ENCODE measurements at regions not wholly inside any gene's neighbourhood (a gene's known extent, or its start where the extent isn't known, plus 50 kb on each side); places are given as distances from the start of the nearest gene placed in this dataset.

DNA sequence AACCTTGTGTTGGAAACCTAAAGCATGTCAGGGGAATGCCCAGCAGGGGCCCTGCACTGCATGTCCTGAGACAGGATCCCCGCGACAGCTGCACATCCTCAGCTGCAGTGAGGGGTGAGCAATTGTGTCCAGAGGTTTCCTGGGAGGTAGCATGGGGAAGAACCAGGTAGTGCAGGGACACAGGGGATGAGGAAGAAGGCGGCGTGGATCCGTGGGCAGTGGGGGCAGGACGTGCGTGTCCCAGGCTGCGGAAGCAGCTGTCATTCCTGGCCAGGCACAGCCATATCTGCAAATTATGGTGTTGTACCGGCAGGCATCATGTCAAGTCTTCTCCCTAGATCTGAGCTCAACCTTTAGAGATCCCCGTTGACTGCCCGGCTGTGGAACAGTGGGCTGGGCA is 238.2 kb upstream of the MYT1L start:
- DNase-seq (ENCODE audit: extremely low read depth, low read depth, low spot score), result no peak

DNA sequence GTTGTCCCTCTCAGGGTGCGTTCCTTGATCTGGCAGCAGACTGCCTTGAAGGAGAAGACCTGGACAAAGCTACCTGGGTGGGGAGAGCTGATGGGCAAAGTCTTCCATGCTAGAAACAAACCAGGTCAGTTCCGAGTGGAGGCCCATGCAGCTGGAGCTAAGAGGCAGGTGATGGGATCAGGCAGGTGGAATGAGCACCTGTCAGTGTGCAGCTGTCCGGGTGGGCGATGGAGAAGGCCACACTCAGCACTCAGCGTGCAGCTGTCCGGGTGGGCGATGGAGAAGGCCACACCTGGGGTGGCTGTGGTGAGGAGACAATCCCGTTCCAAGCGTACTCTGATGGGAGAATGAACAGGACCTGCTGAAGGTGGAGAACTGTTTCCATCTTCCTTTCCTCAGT is 237.3 kb upstream of the MYT1L start:
- DNase-seq (ENCODE audit: extremely low read depth, low read depth, low spot score), result no peak

DNA sequence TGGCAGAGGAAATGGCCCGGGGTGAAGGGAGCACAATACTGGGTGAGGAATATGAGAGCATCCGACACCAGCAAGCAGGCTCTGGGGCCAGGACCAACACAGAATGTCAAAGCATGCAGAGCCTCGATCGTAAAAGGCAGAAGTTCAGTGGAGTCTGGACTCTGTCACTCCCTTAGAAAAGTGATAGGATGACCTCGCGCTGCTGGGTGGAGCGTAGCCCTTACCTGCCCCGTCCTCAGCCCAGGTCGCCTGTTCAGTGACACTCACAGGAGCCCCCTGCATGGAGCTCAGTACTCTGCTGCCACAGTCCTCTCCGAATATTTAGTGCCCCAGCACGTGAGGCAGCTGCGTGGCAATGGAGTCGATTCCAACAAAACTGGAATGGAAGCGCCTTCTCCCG is 236.7 kb upstream of the MYT1L start:
- no peak for DNase-seq (ENCODE audit: extremely low read depth, low read depth, low spot score)

DNA sequence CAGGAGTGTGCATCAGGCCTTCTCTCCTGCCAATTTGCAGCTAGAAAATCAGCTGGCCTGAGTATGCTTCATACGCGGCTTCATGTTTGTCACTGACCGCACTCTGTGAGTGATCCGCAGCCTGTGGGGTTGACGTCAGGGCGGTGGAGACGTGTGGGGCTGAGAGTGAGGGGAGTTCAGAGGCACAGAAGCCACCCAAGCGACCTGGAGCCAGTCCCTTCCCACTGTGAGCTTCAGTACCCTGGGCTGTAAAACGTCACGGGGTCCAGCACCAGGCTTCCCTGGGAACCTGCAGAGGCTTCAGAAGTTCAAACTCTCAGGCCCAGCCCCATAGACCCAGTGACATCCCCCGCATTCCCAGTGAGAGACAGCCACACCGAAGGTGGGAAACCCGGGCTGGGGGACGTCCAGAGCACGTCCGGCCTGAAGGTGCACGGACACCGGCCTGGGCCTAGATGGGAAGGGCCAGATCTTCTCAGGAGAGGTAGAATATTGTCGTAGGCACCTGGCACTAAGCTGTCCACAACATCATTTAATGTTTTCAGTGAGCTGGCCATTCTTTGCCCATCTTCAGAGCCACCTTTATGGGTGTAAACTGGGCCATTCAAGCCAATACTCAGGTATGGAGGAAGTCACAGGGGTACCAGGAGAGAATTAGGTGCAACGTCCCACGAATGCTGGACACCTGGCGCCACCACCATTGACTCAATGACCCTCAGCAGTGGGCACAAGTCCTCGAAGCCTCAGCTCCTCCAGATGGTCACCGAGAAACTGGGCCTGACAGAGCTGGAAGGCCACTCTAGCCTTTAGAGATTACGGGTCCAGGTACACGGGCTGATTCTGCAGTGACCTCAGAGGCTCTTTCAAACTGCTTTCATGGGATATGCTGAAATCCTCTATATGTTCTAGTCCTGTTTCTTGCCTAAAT is 235.6 kb upstream of the MYT1L start:
- DNase-seq (ENCODE audit: extremely low read depth, low read depth, low spot score), result no peak

DNA sequence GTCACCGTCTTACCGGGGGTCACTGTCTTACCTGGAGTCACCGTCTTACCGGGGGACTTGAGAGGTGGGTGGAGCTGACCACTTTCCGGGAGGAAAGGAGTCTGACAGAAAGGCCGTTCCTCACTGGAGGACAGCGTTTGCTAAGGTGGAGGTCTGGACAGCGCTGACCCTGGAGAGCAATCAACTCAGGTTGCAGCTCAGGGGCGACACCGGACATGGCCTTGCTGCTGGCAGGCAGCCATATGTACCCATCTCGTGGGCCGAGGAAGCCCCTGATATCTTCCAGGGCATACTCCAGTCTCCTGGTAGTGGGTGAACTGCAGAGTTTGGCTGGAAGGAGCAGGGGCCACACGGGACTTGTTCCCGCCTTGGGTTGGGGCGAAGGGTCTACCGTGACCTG is 234.6 kb upstream of the MYT1L start:
- DNase-seq (ENCODE audit: extremely low read depth, low read depth, low spot score), result no peak

DNA sequence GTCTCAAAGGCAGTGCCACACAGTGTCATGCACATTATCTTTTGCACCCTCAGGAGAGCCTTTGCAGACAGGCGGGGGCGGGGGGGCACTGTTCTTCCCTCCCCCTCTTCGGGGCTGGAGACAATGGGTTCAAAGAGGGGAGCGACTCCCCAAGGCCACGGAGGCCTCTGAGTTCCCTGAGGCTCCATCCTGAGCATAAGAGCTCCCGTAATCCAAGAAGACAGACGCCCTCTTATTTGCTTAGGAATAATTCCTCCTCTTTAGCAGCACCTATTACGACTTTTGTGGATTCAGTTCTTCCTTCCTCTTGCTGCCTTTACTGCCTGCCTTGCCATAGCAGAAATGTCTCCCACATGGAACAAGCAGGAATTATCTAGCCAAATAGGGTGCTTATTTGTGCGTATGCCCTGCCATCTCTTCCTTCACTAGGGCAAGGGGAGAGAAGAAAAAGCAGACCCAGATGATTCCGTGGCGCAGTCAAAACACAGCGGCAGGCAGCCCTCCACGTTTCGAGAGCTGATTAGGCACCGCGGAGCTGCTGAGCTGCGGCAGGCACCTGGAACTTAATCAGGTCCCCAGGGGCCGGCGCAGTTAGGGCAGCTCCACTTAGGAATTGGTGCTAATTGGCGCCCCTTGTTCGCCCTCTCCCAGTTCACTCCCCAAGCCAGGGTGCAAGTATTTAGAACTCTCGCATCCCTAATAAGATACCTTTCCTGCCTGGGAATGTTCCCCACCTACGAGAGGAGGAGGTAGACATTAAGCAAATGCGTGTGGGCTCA is 233.4 kb upstream of the MYT1L start:
- DNase-seq (ENCODE audit: extremely low read depth, low read depth, low spot score), result no peak

DNA sequence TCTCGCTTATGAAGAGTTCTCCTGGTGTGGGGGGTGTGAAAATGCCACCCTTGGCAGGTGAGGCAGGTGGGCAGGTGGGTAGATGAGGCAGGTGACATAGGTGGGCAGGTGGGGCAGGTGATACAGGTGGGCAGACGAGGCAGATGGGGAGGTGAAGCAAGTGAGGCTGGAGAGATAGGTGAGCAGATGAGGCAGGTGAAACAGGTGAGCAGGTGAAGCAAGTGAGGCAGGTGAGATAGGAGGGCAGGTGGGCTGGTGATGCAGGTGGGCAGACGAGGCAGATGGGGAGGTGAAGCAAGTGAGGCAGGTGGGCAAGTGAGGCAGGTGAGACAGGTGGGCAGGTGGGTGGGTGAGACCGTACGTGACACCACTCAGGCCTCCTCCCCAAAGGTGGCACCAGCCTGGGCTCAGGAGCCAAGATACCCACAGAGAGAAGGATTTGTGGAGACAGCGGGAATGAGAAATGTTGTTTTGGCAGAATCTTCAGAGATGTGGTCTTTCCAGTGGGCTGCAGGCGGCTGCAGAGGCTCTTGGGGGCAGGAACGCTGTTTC is 232.3 kb upstream of the MYT1L start:
- no peak for DNase-seq (ENCODE audit: extremely low read depth, low read depth, low spot score)

DNA sequence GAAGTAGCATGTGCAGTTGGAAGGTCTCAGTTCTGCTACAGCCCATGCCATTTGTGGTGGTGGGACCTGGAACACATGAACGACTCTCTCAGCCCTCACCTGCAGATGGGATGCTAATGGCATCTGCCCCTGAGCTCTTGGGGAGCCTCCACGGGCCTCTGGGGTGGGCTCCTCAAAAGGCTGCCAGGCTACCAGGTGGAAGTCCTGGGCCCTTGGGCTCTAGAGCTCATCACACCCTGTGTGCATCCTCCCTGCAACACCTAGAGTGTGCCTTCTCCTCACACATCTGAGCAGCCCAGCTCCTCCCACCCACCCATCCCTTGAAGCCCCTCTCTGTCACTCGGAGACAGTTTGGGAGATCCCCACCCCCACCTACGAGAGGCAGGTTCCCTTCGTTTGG is 231.8 kb upstream of the MYT1L start:
- DNase-seq (ENCODE audit: extremely low read depth, low read depth, low spot score), result no peak

DNA sequence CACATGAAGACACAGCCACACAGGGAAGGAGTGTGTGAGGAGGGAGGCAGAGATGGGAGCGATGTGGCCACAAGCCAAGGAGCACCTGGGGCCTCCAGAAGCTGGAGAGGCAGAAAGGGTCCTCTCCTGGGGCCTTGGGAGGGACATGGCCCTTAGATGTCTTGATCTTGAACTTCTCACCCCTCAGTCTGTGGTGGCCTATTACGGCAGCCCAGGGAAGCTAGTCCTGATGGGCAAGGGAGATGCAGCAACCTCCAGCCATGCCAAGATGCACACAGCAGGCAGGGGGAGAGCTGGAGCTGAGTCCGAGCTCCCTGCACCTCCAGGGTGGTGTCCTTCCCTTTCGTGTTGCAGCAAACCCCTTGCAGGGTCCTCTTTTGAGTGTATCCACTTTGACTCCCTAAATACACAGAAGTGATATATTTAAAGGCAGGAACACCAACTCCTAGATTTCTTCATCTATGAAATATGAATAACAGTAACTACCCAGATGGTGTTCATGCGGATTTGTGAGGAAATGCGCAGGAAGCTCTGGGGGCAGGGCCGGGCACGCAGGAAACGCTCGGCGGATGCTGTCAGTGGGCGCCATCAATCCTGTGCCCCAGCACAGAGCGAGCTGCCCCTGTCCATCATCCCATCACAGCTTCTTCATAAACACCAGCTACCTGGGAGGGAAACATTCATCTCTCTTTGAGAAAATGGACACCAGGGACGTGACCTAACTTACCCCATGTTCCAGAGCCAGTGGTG is 230.4 kb upstream of the MYT1L start:
- no peak for DNase-seq (ENCODE audit: extremely low read depth, low read depth, low spot score)

DNA sequence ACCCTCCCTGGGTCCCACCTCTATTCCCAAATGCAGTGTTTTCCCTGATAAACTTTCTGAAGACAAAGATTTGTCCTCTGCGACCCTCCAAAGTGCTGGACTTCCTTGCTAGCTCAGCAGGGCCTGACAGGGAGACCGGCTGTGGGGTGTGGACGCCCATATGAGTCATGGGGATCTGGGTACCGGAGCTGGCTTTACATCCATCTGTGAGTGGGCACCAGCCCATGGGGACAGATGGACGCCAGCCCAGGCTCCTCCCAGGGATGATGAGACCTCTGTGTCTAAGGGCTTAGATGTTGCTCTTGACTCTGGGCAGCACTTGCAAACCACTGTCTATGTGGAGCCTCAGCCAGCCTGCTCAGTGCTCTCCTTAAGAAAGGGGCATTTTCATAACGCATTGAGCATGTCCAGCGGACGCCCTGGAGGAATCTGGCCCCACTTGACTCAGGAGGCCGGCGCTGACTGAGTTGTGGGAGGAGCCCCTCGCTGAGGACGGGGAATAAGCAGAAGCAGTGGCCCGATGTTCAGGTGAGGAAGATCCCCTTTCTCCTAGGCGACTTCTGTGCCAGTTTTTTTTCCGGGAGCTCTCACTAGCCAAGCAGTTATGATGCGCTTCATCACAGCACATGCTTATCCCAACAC is 229.4 kb upstream of the MYT1L start:
- DNase-seq (ENCODE audit: extremely low read depth, low read depth, low spot score), result no peak

DNA sequence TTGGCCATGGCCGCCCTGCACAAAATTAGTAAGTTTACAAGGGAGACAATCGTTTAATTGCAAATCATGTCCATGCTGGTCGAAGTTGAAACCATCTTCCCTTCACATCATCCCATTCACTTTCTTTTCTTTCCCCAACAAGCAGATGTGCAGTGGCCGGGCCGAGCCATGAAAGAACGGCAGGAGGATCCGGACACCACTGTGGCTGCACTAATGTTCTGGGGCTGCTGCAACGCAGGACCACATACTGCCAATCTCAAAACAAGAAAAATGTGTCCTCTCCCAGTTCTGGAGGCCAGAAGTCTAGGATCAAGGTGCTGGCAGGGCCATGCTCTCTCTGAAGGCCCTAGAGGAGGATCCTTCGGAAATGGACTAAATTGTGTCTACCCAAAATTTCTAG is 227.4 kb upstream of the MYT1L start:
- no peak for DNase-seq (ENCODE audit: extremely low read depth, low read depth, low spot score)

DNA sequence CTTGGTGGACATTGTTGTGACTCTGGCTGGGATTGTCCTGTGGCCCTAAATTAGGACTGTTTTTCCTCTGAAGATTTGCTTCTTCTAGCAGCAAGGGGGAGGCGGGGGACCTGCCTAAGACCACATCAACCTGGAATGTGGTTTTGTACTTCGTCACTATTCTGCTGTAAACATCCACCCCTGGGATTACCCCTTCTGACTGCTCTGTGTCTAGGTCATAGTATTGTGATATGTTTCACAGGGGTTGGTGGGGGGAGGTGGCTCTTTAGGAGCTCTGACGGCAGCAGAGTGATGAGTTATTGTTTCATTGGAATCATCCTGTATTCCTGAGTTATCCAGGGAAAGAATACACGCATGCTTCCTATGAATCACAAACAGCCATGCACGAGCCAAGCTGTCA is 226.4 kb upstream of the MYT1L start:
- no peak for DNase-seq (ENCODE audit: extremely low read depth, low read depth, low spot score)

DNA sequence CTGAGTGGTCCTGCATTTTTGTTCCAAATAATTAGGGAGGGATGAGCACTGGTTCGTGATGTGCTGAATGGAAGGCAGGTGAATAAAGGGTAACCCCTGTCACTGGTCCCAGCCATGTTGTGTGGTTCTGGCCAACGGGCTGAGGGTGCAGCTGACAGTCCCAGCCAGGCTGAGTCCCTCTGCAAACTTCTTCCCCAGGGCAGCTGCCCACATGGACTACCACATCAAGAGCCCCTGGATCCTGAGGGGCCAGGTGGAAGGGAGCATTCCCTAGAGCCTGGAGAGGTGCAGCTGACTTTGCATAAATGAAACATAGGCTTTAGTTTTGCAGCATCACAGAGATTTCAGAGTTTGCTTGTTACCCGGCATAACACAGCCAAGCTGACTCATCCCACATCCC is 219.8 kb upstream of the MYT1L start:
- no peak for DNase-seq (ENCODE audit: extremely low read depth, low read depth, low spot score)

DNA sequence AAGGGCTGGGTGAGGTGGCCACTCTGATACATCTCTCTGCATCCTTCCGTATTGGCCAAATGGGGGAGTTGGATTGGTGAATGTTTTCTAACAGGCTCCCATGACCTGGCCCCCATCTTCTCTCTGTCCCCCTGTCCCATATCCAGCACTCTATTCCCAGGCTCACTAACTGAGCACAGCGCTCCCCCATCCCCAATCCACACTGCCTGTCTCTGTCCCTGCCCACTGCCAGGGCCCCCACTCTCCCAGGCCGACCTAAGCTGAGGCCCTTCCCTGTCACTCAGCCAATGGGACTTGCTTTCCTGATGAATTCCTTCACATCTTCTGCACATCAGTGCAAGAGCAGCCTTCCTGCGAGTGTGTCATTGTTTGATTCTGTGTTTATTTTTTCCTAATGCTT is 216.8 kb upstream of the MYT1L start:
- DNase-seq (ENCODE audit: extremely low read depth, low read depth, low spot score), result no peak

DNA sequence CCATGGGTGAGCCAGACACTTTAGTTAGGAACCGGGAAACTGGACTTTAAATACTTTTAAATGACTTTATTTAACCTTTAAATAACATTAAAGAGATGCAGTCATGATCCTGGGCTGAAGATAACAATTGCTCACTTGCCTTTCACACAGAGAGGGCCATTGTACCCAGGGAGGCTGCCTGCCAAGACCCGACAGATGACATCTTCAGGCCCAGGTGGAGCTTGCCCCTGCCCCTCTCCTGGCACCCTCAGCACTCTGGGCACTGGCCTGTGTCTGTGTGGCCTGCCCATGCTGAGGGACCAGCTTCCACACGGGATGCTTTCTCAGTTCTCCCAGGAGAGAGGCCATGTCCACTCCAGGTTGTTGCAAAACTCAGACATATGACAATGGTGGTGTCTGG is 216.4 kb upstream of the MYT1L start:
- DNase-seq (ENCODE audit: extremely low read depth, low read depth, low spot score), result no peak

DNA sequence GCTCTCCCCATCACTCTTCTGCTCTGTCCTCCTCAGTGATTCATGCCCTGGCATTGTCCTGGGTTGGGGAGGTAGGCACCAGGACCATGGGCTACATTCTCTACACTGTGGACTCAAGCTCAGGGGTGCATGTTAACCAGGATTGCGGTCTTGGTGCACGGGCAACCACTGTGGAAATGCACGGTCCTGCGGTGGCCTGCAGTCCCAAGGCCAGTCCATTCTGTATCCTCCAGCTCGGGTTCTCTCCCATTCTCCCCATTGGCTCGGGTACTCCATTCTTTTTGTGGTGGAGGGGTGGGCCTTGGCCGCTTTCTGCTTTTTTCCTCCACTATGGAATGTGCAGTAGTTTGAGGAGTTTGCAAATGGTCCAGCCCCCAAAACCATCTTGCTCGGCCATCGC is 215.0 kb upstream of the MYT1L start:
- DNase-seq (ENCODE audit: extremely low read depth, low read depth, low spot score), result no peak

DNA sequence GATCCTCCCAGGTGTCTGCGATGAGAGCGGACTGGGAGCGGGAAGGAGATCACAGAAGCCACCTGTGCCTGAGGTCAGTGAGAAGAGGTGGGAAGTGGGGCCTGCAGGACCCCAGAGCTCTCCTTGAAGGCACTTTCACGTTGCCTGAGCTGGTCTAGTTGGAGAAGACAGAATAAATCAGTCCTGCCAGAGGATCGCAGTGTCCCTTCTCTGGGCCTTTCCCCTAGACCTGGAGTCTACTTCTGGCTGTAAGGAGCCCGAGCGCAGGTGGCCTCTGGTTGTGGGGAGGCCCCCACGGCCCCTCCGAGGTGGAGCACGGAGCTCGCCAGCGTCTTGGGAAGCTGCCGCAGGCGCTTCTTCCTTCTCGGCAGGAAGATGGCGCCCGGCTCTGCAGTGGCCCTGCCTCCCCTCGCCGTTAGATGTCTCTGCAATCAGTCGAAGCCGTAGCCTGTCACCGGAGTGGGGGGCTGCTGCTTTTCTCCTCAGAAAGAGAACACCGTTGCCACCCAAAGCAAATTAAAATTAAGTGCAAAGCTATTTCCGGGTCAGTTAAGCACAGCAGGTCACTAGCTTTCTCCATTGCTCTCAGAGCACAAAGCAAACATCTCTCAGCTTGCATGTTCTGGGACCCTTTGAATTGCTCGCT is 212.0 kb upstream of the MYT1L start:
- DNase-seq (ENCODE audit: extremely low read depth, low read depth, low spot score), result no peak

DNA sequence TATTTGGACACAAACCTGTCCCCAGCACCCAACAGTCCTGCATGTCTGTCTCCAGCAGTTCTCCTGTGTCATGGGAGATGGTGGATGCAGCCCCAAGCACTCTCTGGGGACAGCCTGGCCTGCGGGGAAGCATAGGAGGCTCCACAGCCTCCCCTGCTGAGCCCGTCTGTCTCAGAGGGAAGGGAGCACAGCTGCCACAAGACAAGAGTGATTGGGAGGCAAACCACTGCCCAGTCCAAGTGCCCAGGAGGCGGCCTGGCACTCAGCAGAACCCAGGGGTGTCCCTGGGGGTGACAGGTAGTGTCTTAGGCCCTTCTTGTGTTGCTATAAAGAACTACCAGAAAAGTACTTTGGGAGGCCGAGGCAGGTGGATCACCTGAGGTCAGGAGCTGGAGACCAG is 211.2 kb upstream of the MYT1L start:
- no peak for DNase-seq (ENCODE audit: extremely low read depth, low read depth, low spot score)

DNA sequence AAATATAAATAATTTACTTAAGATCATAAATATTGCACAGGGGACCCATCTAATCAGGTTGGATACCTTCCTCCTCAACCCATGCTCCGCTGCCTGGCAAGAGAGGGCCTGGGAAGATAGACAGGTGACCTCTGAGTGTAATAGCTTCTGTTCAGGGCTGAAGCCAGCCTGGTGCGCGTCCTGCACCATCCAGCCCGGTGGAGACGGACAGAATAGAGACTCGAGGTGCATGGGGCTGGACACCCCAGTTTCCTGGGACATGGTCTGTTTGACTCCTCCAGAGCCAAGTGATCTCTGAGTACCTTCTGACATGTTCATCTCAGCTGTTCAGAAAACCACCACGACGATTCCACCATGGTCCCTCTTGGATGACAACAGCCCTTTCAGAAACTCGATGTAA is 209.3 kb upstream of the MYT1L start:
- DNase-seq (ENCODE audit: extremely low read depth, low read depth, low spot score), result no peak

DNA sequence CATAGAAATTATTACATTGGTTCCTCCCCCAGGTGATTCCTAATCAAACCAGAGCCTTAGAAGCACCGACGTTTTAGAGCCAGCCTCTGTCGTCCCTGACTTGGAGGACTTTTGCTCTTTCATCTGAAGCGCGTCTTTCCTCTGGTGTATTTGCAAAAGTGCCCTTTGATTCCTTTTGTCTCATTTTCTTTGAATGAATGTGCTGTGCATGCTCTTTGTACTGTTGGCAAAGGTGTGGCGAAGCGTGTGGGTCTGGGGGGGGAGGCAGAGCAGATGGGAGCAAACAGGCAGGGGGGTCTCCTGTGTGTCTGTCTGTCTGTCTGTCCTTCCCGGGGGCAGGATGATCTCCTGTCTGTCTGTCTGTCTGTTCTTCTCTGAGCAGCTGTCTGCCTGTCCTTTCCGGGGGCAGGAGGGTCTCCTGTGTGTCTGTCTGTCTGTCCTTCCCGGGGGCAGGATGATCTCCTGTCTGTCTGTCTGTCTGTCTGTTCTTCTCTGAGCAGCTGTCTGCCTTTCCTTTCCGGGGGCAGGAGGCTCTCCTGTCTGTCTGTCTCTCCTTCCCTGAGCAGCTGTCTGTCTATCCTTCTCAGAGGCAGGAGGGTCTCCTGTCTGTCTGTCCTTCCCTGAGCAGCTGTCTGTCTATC is 205.5 kb upstream of the MYT1L start:
- DNase-seq (ENCODE audit: extremely low read depth, low read depth, low spot score), result no peak

Data from glomerular endothelial cell (primary cell).